GM23338 (cell line): ENCODE measurements at regions not wholly inside any gene's neighbourhood (a gene's known extent, or its start where the extent isn't known, plus 50 kb on each side); places are given as distances from the start of the nearest gene placed in this dataset.

Experiments
- ATAC-seq: fragments of 200-7000 bp; cut with Tn5 transposase; 3 replicates; pipeline ENCODE4 v1.9.1; 2020
- DNase-seq: peaks from one replicate; pipeline ENCODE4 v3.0.0-alpha.2; 2015; ENCODE audit warnings: low spot score
- H2AFZ ChIP-seq: fragments of 200-600 bp; sonication (generic); 2 replicates; pipeline ENCODE4 v1.8.0; 2016; ENCODE audit warnings: antibody characterized with exemption, mild to moderate bottlenecking, moderate library complexity
- H3F3A ChIP-seq: fragments of 200-600 bp; sonication (generic); replicated peaks from 2 replicates; pipeline ENCODE4 v1.8.0; 2017; ENCODE audit warnings: antibody characterized with exemption, mixed run types, low read depth
- H3K27ac ChIP-seq: fragments of 200-600 bp; sonication (generic); 2 replicates; pipeline ENCODE4 v1.6.1; 2016; ENCODE audit warnings: low read depth
- H3K27me3 ChIP-seq: fragments of 200-600 bp; sonication (generic); 2 replicates; pipeline ENCODE4 v1.8.0; 2016; ENCODE audit warnings: mild to moderate bottlenecking, mixed run types, moderate library complexity; ENCODE audit not compliant: insufficient read depth
- H3K36me3 ChIP-seq: fragments of 200-600 bp; sonication (generic); 2 replicates; pipeline ENCODE4 v1.8.0; 2016; ENCODE audit warnings: mild to moderate bottlenecking; ENCODE audit not compliant: insufficient read depth
- H3K4me1 ChIP-seq: fragments of 200-600 bp; sonication (generic); 2 replicates; pipeline ENCODE4 v1.8.0; 2016; ENCODE audit warnings: mild to moderate bottlenecking, moderate library complexity; ENCODE audit not compliant: insufficient read depth
- H3K4me2 ChIP-seq: fragments of 200-600 bp; sonication (generic); 2 replicates; pipeline ENCODE4 v1.7.1; 2017; ENCODE audit warnings: mixed run types
- H3K4me3 ChIP-seq: fragments of 200-600 bp; sonication (generic); 2 replicates; pipeline ENCODE4 v1.6.1; 2016; ENCODE audit warnings: mixed run types
- H3K79me2 ChIP-seq: fragments of 200-600 bp; sonication (generic); replicated peaks from 2 replicates; pipeline ENCODE4 v1.8.0; 2017; ENCODE audit warnings: mild to moderate bottlenecking; ENCODE audit not compliant: insufficient read depth
- H3K9me2 ChIP-seq: fragments of 200-600 bp; sonication (generic); 2 replicates; pipeline ENCODE4 v1.8.0; 2017; ENCODE audit not compliant: insufficient read depth
- H4K20me1 ChIP-seq: fragments of 200-600 bp; sonication (generic); replicated peaks from 2 replicates; pipeline ENCODE4 v1.8.0; 2017; ENCODE audit warnings: mild to moderate bottlenecking; ENCODE audit not compliant: insufficient read depth
- H3K27ac Mint-ChIP-seq: 2 replicates; pipeline ENCODE4 v1.8.0; 2020; ENCODE audit warnings: inconsistent platforms, mild to moderate bottlenecking, moderate library complexity, mixed read lengths
- H3K27me3 Mint-ChIP-seq: 3 replicates; pipeline ENCODE4 v1.8.0; 2022; ENCODE audit warnings: low read depth, mild to moderate bottlenecking, moderate library complexity, mixed read lengths, inconsistent platforms; ENCODE audit not compliant: insufficient read depth, poor library complexity
- H3K36me3 Mint-ChIP-seq: 3 replicates; pipeline ENCODE4 v1.8.0; 2021; ENCODE audit warnings: low read depth, mild to moderate bottlenecking, inconsistent platforms, moderate library complexity, mixed read lengths
- H3K4me1 Mint-ChIP-seq: 3 replicates; pipeline ENCODE4 v1.8.0; 2020; ENCODE audit warnings: mild to moderate bottlenecking, inconsistent platforms, mixed read lengths
- H3K4me3 Mint-ChIP-seq: 3 replicates; pipeline ENCODE4 v1.8.0; 2021; ENCODE audit warnings: moderate library complexity, mild to moderate bottlenecking, inconsistent platforms, mixed read lengths
- H3K9me3 Mint-ChIP-seq: 3 replicates; pipeline ENCODE4 v1.8.0; 2020; ENCODE audit warnings: moderate library complexity, mild to moderate bottlenecking, inconsistent platforms, mixed read lengths
- CREB1 ChIP-seq: fragments of 250-450 bp; sonication (Bioruptor Pico); IDR thresholded peaks from 2 replicates; pipeline ENCODE4 v1.5.0; 2020; ENCODE audit warnings: low read depth, mild to moderate bottlenecking, moderate library complexity
- EZH2 ChIP-seq: fragments of 200-600 bp; sonication (generic); IDR thresholded peaks from one replicate; pipeline ENCODE4 v1.8.0; 2017; ENCODE audit warnings: antibody characterized with exemption, mild to moderate bottlenecking, low read depth; ENCODE audit not compliant: unreplicated experiment
- EZH2phosphoT487 ChIP-seq: fragments of 200-600 bp; sonication (generic); IDR thresholded peaks from one replicate; pipeline ENCODE4 v1.8.1; 2018; ENCODE audit warnings: antibody characterized with exemption; ENCODE audit not compliant: unreplicated experiment
- JUNB ChIP-seq: IDR thresholded peaks from one replicate; pipeline ENCODE4 v1.6.1; 2016; ENCODE audit warnings: antibody characterized with exemption; ENCODE audit not compliant: unreplicated experiment
- NANOG ChIP-seq: IDR thresholded peaks from 2 replicates; pipeline ENCODE4 v1.6.1; 2016; ENCODE audit warnings: antibody characterized with exemption, borderline replicate concordance
- POLR2AphosphoS5 ChIP-seq: IDR thresholded peaks from 2 replicates; pipeline ENCODE4 v1.6.1; 2016; ENCODE audit warnings: antibody characterized with exemption, low read depth
- REST ChIP-seq: IDR thresholded peaks from one replicate; pipeline ENCODE4 v1.6.1; 2018; ENCODE audit warnings: antibody characterized with exemption; ENCODE audit not compliant: unreplicated experiment
- ZNF114 ChIP-seq: fragments of 250-450 bp; sonication (Bioruptor Pico); IDR thresholded peaks from 2 replicates; pipeline ENCODE4 v1.5.0; 2020; ENCODE audit warnings: mild to moderate bottlenecking, moderate library complexity
- ZNF331 ChIP-seq: fragments of 250-450 bp; sonication (Bioruptor Pico); IDR thresholded peaks from 2 replicates; pipeline ENCODE4 v1.5.0; 2020; ENCODE audit warnings: low read depth, mild to moderate bottlenecking, moderate library complexity
- ZNF462 ChIP-seq: fragments of 250-450 bp; sonication (Bioruptor Pico); IDR thresholded peaks from 2 replicates; pipeline ENCODE4 v1.5.0; 2020; ENCODE audit warnings: mild to moderate bottlenecking, moderate library complexity
- TF ChIP-seq, protein P1 (sequence below): IDR thresholded peaks from 2 replicates; pipeline ENCODE4 v1.6.1; 2016; ENCODE audit warnings: antibody characterized with exemption
- TF ChIP-seq, protein P2 (sequence below), 2 experiments: fragments of 200-600 bp in 1 of 2; sonication (generic) in 1 of 2; conservative IDR thresholded peaks; 2 replicates each; pipeline versions ENCODE4 v1.5.1 to v1.6.1; 2016 to 2017; ENCODE audit warnings: antibody characterized with exemption in 2 of 2, low read depth in 2 of 2, mild to moderate bottlenecking in 2 of 2, moderate library complexity in 1 of 2

DNA sequence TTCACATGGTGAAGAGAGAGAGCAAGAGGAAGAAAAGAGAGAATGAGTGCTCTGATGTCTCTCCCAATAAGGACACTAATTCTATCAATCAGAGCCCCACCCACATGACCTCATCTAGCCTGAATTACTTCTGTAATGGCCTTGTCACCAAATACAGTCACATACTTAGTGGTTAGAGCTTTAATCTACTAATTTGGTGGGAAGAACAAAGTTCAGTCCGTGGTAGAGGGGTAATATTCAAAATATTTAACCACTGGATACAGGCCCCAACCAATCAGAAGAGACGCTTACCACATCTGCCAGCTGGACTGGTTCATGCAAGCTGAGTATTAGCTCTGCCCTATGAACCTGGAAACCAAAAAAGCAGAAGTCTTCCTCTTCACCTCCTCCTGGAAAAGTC is 336.3 kb upstream of the NFE2L3 start:
- H3K9me2 ChIP-seq: no peaks in the 10 kb centered on the region
- H3K4me2 ChIP-seq: no peak overlapping the region
- Mint-ChIP-seq H3K4me1 (no peaks in the 10 kb centered on the region), H3K27ac (no peak overlapping the region), H3K4me3 (no peak overlapping the region), H3K9me3 (no peaks in the 10 kb centered on the region), H3K36me3 (no peaks in the 10 kb centered on the region), H3K27me3 (no peaks in the 10 kb centered on the region)
- no peaks in the 10 kb centered on the region for H3K4me1 ChIP-seq
- H3K36me3 ChIP-seq: no peaks in the 10 kb centered on the region
- ATAC-seq (no peak), DNase-seq (no peak)
- no peak overlapping the region for H3K4me3 ChIP-seq
- no peaks in the 10 kb centered on the region for H3K27me3 ChIP-seq
- no peak overlapping the region for H2AFZ ChIP-seq
- no peaks in the 10 kb centered on the region for H4K20me1 ChIP-seq
- H3K27ac ChIP-seq: no peak overlapping the region
- TF ChIP-seq EZH2phosphoT487: no peak
- TF ChIP-seq, protein P1, sequence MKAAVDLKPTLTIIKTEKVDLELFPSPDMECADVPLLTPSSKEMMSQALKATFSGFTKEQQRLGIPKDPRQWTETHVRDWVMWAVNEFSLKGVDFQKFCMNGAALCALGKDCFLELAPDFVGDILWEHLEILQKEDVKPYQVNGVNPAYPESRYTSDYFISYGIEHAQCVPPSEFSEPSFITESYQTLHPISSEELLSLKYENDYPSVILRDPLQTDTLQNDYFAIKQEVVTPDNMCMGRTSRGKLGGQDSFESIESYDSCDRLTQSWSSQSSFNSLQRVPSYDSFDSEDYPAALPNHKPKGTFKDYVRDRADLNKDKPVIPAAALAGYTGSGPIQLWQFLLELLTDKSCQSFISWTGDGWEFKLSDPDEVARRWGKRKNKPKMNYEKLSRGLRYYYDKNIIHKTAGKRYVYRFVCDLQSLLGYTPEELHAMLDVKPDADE: no peak
- no peak for TF ChIP-seq ZNF462
- no peak for TF ChIP-seq REST
- no peak for TF ChIP-seq JUNB
- TF ChIP-seq POLR2AphosphoS5: no peak
- no peak for TF ChIP-seq ZNF114 (CRISPR knock-in tag)
- TF ChIP-seq CREB1 (CRISPR knock-in tag): no peak
- TF ChIP-seq, protein P2, sequence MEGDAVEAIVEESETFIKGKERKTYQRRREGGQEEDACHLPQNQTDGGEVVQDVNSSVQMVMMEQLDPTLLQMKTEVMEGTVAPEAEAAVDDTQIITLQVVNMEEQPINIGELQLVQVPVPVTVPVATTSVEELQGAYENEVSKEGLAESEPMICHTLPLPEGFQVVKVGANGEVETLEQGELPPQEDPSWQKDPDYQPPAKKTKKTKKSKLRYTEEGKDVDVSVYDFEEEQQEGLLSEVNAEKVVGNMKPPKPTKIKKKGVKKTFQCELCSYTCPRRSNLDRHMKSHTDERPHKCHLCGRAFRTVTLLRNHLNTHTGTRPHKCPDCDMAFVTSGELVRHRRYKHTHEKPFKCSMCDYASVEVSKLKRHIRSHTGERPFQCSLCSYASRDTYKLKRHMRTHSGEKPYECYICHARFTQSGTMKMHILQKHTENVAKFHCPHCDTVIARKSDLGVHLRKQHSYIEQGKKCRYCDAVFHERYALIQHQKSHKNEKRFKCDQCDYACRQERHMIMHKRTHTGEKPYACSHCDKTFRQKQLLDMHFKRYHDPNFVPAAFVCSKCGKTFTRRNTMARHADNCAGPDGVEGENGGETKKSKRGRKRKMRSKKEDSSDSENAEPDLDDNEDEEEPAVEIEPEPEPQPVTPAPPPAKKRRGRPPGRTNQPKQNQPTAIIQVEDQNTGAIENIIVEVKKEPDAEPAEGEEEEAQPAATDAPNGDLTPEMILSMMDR (conservative IDR thresholded peaks at IDR 0.05; ENCODE audit: low read depth in 2 of 2): no peak
- TF ChIP-seq EZH2: no peak
- TF ChIP-seq ZNF331 (CRISPR knock-in tag): no peak
- TF ChIP-seq NANOG: no peak
- H3F3A ChIP-seq: no peaks in the 10 kb centered on the region
- no peaks in the 10 kb centered on the region for H3K79me2 ChIP-seq
